ENCODE measurements at regions not wholly inside any gene's neighbourhood (a gene's known extent, or its start where the extent isn't known, plus 50 kb on each side); places are given as distances from the start of the nearest gene placed in this dataset.

- TF ChIP-seq CTCF (IDR thresholded peaks at IDR 0.05), result no peak
- Histone ChIP-seq H3K27ac (no peak overlapping the region), H3K4me1 (no peaks in the 10 kb centered on the region), H3K36me3 (no peaks in the 10 kb centered on the region), H3K4me3 (no peak overlapping the region), H3K9me3 (no peaks in the 10 kb centered on the region), H3K27me3 (no peaks in the 10 kb centered on the region)
- intact Hi-C loops (cut with DNase I), result no loop called here
- no peak for ATAC-seq
- 85 to 89% methylated on average over 1 of the region's 1 CpG for WGBS, 2 donors
- FAIRE-seq, result no peak
- no peak for DNase-seq
These were observed 271.2 kb downstream of the RAB28 start for GRCh38 chr4:13212936-13213335.

GRCh38 chr4:13209600-13209999 lies 274.5 kb downstream of the RAB28 start:
- FAIRE-seq (no peak), DNase-seq (no peak), ATAC-seq (no peak)
- 80 to 90% methylated on average over 4 of the region's 4 CpGs for WGBS, 2 donors
- intact Hi-C loops (cut with DNase I), result no loop called here
- Histone ChIP-seq H3K36me3 (no peaks in the 10 kb centered on the region), H3K9me3 (no peaks in the 10 kb centered on the region), H3K4me3 (no peak overlapping the region), H3K27ac (no peak overlapping the region), H3K27me3 (no peaks in the 10 kb centered on the region), H3K4me1 (no peaks in the 10 kb centered on the region)
- no peak for TF ChIP-seq CTCF (IDR thresholded peaks at IDR 0.05)

- Histone ChIP-seq H3K4me1 (no peaks in the 10 kb centered on the region), H3K4me3 (no peak overlapping the region), H3K9me3 (no peaks in the 10 kb centered on the region), H3K27ac (no peak overlapping the region), H3K27me3 (no peaks in the 10 kb centered on the region), H3K36me3 (no peaks in the 10 kb centered on the region)
- no peak for DNase-seq
- TF ChIP-seq CTCF (IDR thresholded peaks at IDR 0.05), result no peak
- no peak for FAIRE-seq
- WGBS, 2 donors, result 88 to 93% methylated on average over 3 of the region's 3 CpGs
- ATAC-seq, result no peak
- intact Hi-C loops (cut with DNase I), result no loop called here
These were observed 275.5 kb downstream of the RAB28 start for GRCh38 chr4:13208558-13209193.

GRCh38 chr4:13207226-13207625 lies 276.9 kb downstream of the RAB28 start:
- no peak for TF ChIP-seq CTCF (IDR thresholded peaks at IDR 0.05)
- no peak for ATAC-seq
- Histone ChIP-seq H3K4me3 (no peak overlapping the region), H3K4me1 (no peaks in the 10 kb centered on the region), H3K36me3 (no peaks in the 10 kb centered on the region), H3K27me3 (no peaks in the 10 kb centered on the region), H3K27ac (no peak overlapping the region), H3K9me3 (no peaks in the 10 kb centered on the region)
- WGBS, 2 donors, result 63 to 68% methylated on average over 1 of the region's 1 CpG
- intact Hi-C loops (cut with DNase I), result no loop called here
- FAIRE-seq, result no peak
- DNase-seq, result no peak

GRCh38 chr4:13203101-13203500 lies 281.0 kb downstream of the RAB28 start:
- Histone ChIP-seq H3K9me3 (no peaks in the 10 kb centered on the region), H3K27ac (no peak overlapping the region), H3K4me1 (no peaks in the 10 kb centered on the region), H3K4me3 (no peak overlapping the region), H3K36me3 (no peaks in the 10 kb centered on the region), H3K27me3 (no peaks in the 10 kb centered on the region)
- WGBS, 2 donors, result 95 to 96% methylated on average over 1 of the region's 1 CpG
- no peak for FAIRE-seq
- no peak for ATAC-seq
- no peak for TF ChIP-seq CTCF (IDR thresholded peaks at IDR 0.05)
- intact Hi-C loops (cut with DNase I), result no loop called here
- DNase-seq, result no peak

Data from pancreas (tissue), 10 donors.